C4-2B (cell line): ENCODE measurements at regions not wholly inside any gene's neighbourhood (a gene's known extent, or its start where the extent isn't known, plus 50 kb on each side); places are given as distances from the start of the nearest gene placed in this dataset.

Experiments
- ZFX ChIP-seq: fragments of 450-650 bp; IDR thresholded peaks from 2 replicates; pipeline ENCODE4 v1.6.1; 2017
- TF ChIP-seq, protein P1 (sequence below): fragments of 450-650 bp; conservative IDR thresholded peaks from 2 replicates; pipeline ENCODE4 v1.5.1; 2017; ENCODE audit warnings: mild to moderate bottlenecking

- TF ChIP-seq, protein P1, sequence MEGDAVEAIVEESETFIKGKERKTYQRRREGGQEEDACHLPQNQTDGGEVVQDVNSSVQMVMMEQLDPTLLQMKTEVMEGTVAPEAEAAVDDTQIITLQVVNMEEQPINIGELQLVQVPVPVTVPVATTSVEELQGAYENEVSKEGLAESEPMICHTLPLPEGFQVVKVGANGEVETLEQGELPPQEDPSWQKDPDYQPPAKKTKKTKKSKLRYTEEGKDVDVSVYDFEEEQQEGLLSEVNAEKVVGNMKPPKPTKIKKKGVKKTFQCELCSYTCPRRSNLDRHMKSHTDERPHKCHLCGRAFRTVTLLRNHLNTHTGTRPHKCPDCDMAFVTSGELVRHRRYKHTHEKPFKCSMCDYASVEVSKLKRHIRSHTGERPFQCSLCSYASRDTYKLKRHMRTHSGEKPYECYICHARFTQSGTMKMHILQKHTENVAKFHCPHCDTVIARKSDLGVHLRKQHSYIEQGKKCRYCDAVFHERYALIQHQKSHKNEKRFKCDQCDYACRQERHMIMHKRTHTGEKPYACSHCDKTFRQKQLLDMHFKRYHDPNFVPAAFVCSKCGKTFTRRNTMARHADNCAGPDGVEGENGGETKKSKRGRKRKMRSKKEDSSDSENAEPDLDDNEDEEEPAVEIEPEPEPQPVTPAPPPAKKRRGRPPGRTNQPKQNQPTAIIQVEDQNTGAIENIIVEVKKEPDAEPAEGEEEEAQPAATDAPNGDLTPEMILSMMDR = no peak
- TF ChIP-seq ZFX = no peak
These were observed 975.0 kb upstream of the ADGRL4 start for GRCh38 chr1:79981481-79981880.
